ENCODE measurements at regions not wholly inside any gene's neighbourhood (a gene's known extent, or its start where the extent isn't known, plus 50 kb on each side); places are given as distances from the start of the nearest gene placed in this dataset.

- TF ChIP-seq CTCF (IDR thresholded peaks at IDR 0.05 in 2 of 3, conservative IDR thresholded peaks at IDR 0.05 in 1 of 3; ENCODE audit: borderline replicate concordance in 1 of 3, insufficient read depth in 1 of 3, low read depth in 2 of 3, low read length in 2 of 3): no peak
- TF ChIP-seq SP1 (IDR thresholded peaks at IDR 0.05; ENCODE audit: low read depth): no peak
- no peak for TF ChIP-seq ZBTB33 (IDR thresholded peaks at IDR 0.05; ENCODE audit: extremely low read depth, insufficient replicate concordance, low read length)
- no peak for TF ChIP-seq POLR2A (IDR thresholded peaks at IDR 0.05; ENCODE audit: borderline replicate concordance, extremely low read depth, insufficient read depth, insufficient read length)
- TF ChIP-seq EZH2 (IDR thresholded peaks at IDR 0.05): no peak
- no peak for TF ChIP-seq EGR1 (IDR thresholded peaks at IDR 0.05; ENCODE audit: low read depth)
Observed at GRCh38 chr16:13441675-13442074, 478.3 kb upstream of the ERCC4 start.
